ENCODE measurements at regions not wholly inside any gene's neighbourhood (a gene's known extent, or its start where the extent isn't known, plus 50 kb on each side); places are given as distances from the start of the nearest gene placed in this dataset.
"Not testable (repeated sequence)": the region's sequence is repeated elsewhere in the genome, so short reads cannot be mapped to it uniquely, and the experiment has no call there.

DNA sequence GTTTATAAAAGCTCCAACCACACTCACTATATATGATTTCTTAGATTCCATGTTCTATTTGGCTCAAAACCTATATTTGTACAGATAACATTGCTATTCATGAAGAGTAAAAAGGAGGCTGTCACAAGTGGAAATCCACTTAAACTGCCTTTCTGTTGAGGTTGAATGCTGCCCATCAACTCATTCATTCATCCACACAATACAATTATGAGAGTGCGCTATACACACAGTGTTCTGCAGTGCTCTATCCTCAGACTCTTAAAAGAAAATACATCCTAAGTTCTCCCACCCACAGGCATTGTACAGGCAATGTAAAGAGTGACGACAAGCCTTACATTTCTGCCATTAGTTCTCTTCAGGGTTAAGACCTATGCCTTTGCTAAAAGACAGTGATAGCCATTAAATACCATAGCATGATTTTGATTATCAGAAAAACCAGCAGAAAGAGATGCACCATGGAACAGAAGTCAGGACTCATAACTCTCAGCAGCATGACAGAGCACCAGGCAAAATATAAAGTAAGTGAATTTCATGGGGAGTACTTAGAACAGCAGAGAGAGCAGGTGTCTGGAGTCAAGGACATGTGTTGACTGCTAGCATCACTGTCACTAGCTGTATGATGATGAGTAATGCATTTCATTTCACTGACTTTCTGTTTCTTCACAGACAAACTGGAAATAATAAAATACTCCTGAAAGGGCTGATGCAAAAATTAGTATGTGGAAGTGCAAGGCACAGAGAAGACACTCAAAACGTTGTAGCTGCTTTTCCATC, 218.0 kb downstream of the RBM26 start:
- no peak for DNase-seq

DNA sequence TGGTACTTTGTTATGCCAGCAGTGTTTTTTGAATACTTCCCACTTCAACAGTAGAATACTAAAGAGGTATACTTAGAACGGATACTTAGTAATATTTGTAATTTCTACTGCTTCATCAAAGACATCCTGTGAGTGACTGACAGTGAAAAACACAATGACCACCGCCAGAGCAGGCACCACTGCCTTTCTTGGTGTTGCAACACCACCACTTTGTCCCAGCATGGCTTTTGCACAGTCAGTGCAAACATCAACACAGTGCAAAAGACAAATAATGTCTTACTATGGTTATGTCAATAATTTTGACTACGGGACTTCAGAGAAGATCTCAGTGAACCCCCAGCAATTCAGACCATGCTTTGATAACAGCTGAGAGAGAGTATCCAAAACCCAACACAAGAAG, 220.5 kb downstream of the RBM26 start:
- DNase-seq, result no peak

DNA sequence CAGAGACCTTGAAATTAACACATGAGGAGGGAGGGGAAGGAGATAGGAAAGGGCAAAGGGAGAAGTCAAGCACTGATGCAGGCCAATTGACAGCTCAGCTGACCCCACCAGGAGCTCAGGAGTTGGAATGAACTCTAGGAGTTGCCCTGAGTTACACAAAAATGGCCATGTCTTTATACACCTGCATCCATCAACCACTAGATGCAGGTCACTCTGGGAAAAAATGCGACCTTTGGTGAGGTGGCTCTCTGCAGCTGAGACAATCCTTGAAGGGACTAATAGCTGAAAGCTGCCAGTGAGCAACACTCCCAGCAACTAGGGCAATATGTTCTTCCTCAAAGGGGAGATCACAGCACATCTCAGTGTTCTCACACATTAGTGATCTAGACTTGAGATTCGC, 222.8 kb downstream of the RBM26 start:
- DNase-seq, result no peak

DNA sequence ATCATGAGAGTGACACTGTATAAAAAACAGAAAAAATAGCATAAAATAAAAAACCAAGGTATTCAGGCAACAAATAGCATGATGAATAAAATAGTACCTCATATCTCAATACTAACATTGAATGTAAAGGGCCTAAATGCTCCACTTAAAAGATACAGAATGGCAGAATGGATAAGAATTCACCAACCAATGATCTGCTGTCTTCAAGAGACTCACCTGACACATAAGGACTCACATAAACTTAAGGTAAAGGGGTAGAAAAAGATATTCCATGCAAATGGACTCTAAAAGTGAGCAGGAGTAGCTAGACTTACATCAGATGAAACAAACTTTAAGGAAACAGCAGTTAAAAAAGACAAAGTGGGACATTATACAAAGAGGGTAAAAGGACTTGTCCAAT, 232.4 kb downstream of the RBM26 start:
- DNase-seq, result not testable (repeated sequence)

DNA sequence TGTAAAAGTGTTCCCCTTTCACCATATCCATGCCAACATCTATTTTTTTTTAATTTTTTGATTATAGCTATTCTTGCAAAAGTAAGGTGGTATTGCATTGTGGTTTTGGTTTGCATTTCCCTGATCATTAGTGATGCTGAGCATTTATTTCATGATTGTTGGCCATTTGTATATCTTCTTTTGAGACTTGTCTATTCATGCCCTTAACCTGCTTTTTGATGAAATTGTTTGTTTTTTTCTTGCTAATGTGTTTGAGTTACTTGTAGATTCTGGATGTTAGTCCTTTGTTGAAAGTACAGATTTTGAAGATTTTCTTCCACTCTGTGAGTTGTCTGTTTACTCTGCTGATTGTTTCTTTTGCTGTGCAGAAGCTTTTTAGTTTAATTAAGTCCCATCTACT, 233.1 kb downstream of the RBM26 start:
- not testable (repeated sequence) for DNase-seq

DNA sequence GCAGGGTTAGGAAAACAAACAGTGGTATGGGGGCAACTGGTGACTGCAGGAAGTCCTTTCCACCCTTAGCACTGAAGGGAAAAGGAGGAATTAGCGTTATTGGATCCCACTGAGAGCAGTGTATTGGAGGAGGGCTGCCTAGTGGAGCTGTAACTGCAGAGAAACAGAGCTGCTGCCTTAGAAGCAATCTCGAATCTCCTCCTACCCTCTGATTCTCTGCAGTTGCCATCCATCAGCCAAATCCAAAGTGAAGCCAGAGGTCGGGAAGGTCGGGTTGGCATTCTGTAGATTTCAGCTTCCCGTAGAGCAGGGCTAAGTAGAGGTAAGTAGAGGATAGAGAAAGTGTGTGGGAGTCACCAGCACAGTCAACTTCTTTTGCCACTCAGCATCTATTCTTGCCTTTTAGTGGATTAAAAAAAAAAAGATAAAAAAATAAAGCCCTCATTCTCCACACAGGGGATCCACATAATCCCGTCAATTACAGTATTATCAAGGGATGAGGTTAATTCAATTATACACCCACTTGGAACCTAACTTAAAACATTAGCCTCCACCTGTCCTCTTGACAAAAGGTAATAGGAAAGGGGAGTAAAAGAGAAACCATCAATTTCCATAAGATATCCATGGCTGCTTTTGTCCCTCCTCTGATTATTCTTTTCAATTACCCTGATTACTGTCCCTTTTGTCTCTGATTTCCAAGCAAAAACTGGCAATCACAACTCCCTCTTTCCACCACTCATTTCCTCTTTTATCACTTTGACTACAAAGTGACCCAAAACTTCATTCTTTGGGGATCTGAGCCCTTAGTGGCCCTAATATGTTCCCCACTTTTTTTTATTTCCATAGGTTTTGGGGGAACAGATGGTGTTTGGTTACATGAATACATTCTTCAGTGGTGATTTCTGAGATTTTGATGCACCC, 234.7 kb downstream of the RBM26 start:
- no peak for DNase-seq

DNA sequence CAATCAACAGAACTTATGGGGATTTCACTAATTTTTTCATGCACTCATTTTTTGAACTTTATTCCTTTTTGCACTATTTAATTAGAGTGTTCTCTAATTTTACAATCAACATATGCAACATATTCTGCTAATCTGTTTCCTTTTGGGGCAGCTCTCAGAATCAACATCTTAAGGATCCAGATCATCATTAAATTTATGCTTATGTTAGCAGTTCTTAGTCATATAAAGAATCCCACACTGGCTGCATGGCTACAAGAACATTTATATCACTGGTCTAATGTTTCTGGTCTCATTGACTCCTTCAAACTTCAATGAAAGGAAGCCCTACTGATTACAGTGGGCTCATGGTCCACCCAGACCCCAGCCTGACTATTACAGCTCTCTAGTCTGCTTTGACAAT, 245.2 kb downstream of the RBM26 start:
- DNase-seq, result no peak

GRCh38 chr13:79155883-79156282, 250.2 kb downstream of the RBM26 start:
- no peak for DNase-seq

DNA sequence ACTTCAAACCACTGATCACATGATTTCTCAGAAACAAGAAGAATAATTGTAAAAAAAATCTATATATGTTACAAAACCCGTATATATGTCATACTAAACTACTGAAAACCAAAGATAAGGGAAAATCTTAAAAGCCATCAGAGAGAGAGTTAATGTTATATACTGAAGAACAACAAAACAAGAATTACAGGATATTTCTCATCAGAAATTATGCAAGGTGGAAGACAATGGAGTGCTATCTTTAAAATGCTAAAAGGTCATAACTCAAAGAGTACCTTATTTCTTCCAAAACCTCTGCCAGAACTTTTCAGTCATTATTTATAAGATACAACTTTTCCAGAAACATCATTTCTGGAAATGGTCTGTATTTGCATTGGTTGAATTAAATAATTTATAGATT, 256.8 kb downstream of the RBM26 start:
- no peak for DNase-seq

DNA sequence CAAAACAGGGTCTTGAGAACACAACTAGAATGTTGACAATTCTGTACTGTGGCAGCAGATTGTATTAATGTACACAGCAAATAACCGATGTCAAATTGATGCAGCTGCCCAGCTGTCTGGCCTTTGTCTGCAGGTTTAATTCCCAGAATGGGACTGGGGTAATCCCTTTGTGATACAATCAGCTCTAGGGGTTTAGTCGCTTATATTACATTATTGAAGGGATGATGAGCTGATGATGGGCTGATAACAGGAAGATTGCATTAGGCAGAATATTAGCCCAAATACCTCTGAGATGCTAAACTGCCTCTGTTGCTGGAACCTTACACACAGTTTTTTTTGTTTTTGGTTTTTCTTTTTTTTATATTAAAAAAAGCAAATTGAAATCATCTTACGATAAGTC, 265.0 kb downstream of the RBM26 start:
- no peak for DNase-seq

- no peak for DNase-seq
Measured at GRCh38 chr13:79128158-79128557, 277.9 kb downstream of the RBM26 start.

DNA sequence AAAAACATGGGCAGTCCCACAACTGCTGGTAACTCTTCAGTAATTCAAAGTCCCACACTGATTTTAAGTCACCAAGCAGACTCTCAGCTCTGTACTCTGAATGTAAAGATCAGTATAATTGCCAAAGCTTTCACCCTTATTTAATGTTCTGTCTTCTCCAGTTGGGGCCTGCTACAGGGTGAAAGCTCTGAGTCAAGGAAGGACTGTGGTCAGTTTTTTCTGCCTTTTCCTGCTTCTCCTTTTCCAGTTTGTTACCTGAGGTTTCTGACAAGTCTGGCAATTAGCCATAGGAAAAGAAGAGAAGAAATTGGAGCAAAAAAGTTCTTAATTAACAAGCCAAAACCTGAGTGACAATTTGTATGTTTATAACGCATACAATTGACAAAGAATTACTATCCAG, 279.3 kb downstream of the RBM26 start:
- DNase-seq, result no peak

- no peak for DNase-seq
Measured at GRCh38 chr13:79124183-79124582, 281.9 kb downstream of the RBM26 start.

DNA sequence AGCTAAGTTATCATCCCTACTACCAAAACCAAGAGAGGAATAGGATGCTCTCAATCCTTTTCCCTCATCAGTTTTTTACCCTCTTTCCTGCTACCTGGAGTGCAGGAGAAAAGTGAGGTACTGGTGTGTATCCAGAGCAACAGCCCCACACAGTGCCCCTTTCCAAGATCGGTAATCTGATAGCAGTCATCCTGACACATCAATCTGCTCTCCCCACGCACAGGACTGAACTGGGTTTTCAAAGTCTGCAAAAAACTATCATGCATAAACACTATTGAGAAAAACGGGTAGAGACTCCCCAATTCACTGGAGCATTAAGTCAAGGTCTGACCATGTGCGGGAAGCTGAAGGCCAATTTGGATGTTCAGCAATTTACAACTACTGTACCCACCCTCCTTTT, 284.8 kb downstream of the RBM26 start:
- no peak for DNase-seq

- no peak for DNase-seq
Measured at GRCh38 chr13:79119578-79120107, 286.4 kb downstream of the RBM26 start.

DNA sequence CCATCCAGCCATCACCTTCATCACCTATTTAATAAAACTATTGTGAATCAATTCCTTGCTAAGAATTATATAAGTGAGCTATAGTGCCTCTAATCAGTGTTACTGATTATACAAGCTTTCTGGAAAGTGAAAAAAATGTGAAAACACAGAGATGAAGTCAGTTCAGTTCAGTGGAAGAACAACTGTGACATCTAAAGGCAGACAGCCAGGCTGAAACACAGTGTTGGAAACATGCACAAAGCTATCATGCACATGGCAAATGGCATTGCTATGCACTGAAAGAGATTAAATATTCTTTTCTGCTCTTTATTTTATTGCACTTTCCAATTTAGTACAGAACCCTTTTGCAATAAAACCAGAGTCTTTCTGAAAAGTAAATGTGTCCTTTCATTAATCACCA, 294.0 kb downstream of the RBM26 start:
- DNase-seq, result no peak

GRCh38 chr13:79108914-79109643, 297.0 kb downstream of the RBM26 start:
- no peak for DNase-seq

DNA sequence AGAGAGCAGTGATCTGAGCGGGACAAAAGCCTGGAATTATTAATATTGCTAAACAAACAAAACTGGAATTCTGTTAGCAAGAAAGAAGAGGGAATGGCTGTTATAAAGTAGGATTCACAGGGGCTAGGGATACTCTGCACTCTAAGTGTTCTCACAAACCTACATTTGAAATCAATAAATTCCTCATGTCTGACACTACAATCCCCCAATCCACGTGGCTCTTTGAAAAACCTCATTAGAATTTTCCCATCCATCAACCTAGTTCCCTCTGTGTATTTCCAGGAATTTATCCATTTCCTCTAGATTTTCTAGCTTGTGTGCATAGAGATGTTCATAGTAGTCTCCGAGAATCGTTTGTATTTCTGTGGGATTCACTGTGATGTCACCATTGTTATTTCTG, 307.5 kb downstream of the RBM26 start:
- no peak for DNase-seq

- no peak for DNase-seq
Measured at GRCh38 chr13:79097201-79097600, 308.9 kb downstream of the RBM26 start.

GRCh38 chr13:79096099-79096498, 310.0 kb downstream of the RBM26 start:
- no peak for DNase-seq

DNA sequence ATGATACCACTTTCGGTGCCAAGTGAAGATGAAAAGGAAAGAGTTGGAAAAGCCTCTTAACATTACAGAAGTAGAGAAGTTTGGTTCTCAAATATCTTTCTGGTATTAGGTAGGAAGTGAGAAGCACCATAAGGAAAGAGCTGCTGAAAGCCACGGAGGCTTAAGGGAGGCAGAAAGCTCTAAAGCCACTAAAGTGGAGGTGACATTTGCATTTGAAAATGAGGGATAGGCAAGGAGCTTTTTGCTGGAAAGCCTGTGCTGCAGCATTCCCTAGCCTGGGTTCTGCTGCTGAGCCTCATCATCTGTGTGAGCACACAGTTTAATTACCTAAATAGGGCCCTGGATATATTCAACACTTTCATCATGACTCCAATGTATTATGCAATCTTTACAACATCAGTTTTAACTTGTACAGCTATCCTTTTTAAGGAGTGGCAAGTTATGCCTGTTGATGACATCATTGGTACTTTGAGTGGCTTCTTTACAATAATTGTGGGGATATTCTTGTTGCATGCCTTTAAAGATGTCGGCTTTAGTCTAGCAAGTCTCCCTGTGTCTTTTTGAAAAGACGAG, 315.4 kb downstream of the RBM26 start:
- DNase-seq, result no peak

GRCh38 chr13:79084802-79085424, 321.1 kb downstream of the RBM26 start:
- DNase-seq, result no peak

Data from activated CD4-positive, alpha-beta T cell treated with anti-CD3 and anti-CD28 coated beads for 48 hours (primary cell).